HK-2 (cell line): ENCODE measurements at regions not wholly inside any gene's neighbourhood (a gene's known extent, or its start where the extent isn't known, plus 50 kb on each side); places are given as distances from the start of the nearest gene placed in this dataset.
"Not testable (repeated sequence)": the region's sequence is repeated elsewhere in the genome, so short reads cannot be mapped to it uniquely, and the experiment has no call there.

ENCODE experiments used
- DNase-seq: peaks from one replicate; pipeline ENCODE4 v3.0.0-alpha.2; 2018; ENCODE audit not compliant: unreplicated experiment

DNA sequence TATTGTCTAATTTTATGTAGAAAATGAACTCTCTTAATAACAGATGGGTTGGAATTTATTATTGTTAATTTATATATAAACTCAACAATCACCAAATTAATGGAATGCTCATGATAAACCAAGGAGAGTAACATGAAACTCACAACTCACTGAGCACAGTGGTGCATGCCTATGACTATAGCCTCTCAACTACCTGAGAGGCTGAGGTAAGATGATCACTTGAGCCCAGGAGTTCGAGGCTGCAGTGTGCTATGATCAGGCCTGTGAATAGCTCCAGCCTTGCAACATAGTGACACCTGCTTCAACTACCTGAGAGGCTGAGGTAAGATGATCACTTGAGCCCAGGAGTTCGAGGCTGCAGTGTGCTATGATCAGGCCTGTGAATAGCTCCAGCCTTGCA, 848.6 kb downstream of the DIPK2A start:
- DNase-seq: not testable (repeated sequence)

DNA sequence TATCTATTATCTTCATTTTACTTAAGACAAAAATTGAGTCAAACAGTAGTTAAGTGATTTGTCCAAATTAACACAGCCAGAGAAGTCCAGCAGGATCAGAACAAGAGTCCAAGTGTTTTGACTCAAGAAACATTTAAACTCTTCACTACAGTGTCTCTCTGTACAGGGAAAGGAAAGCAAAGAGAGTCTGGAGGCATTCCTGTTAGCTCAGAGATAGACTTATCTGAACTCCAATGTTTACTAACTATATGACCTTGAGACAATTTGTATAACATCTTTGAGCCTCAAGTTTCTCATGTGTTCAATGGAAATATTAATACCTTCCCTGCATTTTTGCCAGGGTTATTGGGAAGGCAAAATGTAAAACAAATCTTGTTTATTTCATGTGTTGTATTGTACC, 849.1 kb downstream of the DIPK2A start:
- no peak for DNase-seq

DNA sequence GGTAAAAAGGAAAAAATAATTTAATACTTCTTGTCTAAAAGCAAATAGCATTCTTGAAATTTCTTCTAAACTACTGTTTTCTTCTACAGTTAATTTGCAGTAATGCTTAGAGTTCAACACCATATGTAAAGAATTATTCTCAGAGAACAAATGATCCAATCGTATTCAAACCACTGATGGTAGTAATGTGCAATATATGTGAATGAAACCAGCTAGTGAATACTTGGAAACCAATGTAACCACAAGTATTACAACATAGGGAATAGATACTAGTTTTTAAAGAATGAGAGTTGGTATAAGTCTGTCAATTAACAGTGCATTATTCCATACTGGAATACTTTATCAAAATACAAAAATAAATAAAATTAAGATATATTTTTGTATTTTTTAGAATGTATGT, 850.0 kb downstream of the DIPK2A start:
- DNase-seq: no peak

DNA sequence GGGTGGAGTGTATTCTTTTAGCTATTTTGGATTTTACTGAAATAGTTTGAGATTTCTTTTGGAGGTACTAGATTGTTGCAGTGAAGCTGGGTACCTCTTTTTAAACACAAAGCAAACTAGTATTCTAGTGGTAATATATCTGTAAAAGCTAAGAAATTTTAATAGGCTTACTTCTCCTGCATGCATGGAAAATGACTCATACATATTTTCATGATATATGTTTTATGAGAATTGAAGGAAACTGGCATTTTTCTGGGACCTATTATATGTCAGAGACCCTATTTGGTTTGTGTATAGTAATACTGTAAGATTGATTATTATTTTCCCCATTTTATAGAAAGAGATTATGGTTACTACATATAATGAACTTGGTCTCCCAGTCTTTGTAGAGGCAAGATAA, 851.0 kb downstream of the DIPK2A start:
- DNase-seq: no peak

DNA sequence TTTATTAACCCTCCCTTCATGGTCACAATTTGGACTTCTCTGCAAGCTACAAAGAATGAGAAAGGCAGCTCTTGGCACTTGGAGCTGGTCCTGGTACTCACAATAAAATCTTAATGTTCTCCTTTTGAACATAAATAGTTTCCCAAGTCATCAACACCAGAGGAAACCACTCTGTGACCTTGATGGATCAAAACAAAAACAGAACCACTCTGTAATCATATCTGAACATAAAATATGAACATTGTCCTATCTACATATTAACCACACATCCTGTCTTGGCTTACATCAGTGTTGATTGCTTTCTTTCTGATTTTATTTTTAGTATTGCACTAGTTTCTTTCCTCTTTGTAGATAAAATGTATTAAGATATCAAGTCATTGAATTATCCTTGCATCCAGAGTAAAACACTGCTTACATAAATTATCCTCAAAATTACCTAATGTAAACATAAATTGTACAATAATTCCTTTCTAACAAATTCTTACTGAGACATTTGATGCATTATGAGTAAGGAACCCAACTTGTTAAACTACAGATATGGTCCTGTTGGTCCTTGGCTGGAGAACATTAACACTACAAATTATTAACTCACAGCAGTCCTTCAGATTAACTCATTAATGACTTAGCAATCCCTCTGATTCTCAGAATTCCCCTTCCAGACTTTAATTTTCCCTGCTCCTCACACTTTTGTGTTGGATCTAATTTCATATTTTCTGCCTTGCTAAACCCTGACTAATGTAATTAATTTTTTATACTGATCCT, 860.5 kb downstream of the DIPK2A start:
- no peak for DNase-seq

DNA sequence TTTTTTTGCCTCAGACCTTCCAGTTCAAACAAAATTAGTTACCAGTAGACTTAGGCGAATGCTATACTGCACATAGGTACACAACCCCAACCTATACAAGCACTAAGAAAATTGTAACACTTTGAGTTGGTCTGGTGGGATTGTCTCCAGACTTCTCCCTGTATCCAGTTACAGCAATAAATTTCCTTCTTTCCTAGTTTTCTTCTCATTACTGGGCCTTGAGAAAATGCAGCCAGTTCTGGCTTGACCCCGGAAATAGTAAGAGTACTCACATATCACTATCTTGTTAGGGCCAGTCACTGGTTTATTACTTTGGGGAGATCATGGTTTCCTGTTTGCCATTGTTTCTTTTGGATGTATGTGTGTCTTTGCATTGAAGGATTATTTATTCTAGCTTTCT, 868.4 kb downstream of the DIPK2A start:
- DNase-seq: no peak

DNA sequence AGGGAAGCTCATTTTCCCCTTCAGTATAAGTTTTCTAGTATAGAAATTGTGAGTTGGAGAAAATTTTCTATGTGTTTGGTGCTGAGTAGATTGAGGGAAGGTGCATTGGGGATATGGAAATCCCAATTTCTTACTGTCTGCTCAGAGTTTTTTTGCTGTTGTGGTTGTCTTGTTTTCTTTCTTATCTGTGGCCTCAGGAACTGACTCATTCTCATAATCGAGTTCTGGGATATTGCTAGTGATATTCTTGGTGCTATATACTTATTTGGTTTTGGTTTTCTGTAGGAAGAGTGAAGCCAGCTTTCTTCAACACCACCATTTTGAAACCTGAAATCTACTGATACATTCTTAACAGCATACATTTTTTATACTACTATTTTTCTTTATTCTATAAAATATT, 869.2 kb downstream of the DIPK2A start:
- DNase-seq: no peak

DNA sequence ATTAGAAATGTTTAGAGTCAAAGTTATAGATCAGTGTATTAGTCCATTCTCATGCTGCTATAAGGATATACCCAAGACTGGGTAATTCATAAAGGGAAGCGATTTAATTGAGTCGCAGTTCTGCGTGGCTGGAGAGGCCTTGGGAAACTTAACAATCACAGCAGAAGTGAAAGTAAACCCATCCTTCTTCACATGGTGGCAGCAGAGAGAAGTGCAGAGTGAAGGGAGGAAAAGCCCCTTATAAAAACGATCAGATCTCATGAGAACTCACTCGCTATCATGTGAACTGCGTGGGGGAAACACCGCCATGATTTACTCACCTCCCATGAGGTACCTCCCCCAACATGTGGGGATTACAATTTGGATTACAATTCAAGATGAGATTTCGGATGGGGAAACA, 871.5 kb downstream of the DIPK2A start:
- DNase-seq: no peak

DNA sequence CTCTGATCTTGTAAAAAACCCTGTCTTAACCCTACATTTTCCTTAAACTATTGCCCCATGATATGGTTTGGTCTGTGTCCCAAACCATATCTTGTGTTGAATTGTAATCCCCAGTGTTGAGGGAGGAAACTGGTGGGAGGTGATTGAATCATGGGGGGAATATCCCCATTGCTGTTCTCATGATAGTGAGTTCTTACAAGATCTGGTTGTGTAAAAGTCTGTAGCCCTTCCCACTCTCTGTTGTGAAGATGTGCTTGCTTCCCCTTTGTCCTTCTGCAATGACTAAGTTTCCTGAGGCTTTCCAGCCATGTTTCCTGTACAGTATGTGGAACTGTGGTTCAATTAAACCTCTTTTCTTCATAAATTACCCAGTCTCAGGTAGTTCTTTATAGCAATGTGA, 881.4 kb downstream of the DIPK2A start:
- DNase-seq: no peak

DNA sequence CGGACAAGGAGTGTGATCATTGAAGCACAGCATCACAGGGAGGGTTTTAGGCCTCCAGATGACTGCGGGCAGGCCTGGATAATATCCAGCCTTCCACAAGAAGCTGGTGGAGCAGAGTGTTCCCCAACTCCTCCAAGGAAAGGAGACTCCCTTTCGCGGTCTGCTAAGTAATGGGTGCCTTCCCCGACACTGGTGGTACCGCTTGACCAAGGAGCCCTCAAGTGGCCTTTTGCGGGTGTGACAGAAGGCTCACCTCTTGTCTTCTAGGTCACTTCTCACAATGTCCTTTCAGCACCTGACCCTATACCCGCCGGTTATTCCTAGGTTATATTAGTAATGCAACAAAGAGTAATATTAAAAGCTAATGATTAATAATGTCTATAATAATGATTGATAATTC, 882.4 kb downstream of the DIPK2A start:
- DNase-seq: not testable (repeated sequence)

DNA sequence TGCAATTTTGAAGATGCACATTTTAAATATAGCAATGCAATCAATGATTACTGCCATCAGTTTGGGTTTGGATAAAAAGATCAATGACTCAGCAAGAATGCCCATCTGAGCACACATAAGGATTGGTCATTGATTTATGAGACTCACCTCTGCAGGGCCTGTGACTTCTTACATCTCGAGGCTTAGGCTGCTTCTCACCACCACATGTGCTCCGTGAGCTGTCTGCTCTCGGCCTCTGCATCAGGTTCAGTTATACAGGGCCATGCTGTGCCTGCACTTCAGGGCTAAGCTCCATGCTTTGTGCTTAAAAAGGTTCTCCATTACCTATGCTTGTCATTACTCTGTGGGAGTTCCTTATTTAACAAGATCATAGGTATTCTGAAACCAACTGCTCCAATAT, 887.5 kb downstream of the DIPK2A start:
- no peak for DNase-seq

DNA sequence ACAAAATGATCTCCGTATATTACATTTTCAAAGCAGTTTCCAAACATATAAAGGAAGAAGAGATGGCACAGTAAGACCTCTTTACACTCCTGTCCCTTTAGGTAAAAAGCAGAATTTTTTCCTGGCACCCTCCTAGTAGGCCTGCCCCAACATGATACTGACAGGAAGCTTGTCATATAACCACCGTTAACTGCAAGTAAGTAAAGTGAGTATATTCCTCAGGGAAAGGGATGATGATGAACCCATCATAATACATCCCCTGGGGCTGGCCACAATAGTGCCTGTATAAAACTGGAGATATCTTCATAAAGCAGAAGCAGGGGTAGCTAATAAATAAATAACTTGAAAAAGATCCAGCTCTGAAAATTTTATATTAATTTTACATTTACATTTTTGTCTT, 893.0 kb downstream of the DIPK2A start:
- no peak for DNase-seq

DNA sequence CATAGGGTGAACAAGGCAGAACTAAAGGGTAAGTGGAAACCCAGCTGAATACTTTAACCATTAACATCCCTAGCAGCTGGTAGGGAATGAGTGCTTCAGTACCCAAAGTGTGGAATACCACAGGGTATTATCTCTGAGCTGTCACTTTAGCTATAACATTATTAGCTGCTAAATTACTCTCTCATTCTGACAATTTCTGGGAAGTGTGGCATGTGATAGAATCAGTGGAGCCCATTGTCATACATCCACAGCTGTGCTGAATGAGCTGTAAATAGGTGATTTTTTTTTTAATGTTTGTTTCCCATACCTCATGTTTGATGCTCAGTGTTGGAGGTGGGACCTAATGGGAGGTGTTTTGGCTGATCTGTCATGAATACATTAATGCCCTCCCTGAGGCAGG, 894.3 kb downstream of the DIPK2A start:
- no peak for DNase-seq

DNA sequence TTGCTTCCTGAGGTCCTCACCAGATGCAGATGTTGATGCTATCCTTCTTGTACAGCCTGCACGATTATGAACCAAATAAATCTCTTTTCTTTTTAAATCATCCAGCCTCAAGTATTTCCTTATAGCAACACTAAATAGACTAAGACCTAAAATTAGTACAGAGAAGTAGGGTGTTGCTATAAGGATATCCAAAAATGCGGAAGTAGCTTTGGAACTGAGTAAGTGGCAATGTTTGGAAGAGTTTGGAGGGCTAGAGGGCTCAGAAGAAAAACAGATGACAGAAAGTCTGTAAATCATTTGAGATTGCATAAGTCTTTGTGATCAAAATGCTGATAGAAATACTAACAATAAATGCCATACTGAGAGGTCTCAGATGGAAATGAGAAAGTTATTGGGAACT, 894.9 kb downstream of the DIPK2A start:
- DNase-seq: no peak

DNA sequence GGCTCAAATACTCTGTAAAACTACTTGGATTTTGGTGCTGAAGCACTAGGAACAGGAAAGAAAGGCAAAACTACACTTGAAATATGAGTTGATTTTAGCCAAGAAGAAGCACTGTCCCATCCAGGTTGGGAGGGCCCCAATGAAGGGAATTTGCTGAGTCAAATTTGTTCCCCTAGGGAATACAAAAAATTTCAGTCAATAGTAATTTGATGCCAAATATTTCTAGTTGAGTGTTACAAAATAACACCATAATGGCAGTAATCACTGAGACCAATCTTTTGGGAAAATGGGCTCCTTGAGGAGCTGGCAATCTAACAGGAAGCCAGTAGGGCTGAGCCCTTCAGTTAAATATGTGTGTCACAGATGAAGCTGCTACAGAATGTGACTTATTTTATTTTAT, 896.9 kb downstream of the DIPK2A start:
- no peak for DNase-seq

DNA sequence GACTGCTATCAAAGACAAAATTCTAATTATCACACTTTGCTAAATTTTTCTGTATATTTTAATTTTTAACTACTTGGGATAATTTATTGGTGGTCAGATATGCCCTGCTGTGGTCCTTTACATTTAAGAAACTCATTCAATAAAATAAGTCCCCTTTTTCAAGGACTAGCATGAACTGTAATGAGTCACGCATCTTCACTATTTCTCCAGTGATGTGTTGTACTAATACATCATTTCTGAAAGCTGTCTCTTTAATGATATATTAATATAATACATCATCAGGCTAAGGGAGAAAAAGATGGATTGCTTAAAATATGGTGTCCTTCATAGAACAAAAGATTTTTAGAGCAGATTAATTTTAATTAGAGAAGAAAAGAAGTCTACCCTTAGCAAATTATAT, 901.4 kb downstream of the DIPK2A start:
- no peak for DNase-seq

DNA sequence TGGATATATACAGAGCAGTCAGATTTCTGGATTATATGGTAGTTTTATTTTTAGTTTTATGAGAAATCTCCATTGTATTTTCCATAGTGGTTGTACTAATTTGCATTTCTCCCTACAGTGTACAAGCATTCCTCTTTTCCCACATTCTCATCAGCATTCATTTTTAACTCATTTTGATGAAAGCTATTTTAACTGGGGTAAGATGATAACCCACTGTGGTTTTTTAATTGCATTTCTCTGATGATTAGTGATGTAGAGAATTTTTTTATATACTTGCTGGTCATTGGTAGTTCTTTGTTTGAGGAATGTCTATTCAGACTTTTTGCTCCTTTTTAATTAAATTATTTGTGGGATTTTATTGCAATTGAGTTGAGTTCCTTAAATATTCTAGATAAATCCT, 903.6 kb downstream of the DIPK2A start:
- no peak for DNase-seq

DNA sequence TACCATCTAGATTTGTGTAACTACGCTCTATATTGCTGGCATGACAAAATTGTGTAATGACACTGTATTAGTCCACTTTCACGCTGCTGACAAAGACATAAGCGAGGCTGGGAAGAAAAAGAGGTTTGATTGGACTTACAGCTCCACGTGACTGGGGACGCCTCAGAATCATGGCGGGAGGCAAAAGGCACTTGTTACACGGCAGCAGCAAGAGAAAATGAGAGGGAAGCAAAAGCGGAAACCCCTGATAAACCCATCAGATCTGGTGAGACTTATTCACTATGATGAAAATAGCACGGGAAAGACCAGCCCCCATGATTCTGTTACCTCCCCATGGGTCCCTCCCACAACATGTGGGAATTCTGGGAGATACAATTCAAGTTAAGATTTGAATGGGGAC, 905.7 kb downstream of the DIPK2A start:
- no peak for DNase-seq

DNA sequence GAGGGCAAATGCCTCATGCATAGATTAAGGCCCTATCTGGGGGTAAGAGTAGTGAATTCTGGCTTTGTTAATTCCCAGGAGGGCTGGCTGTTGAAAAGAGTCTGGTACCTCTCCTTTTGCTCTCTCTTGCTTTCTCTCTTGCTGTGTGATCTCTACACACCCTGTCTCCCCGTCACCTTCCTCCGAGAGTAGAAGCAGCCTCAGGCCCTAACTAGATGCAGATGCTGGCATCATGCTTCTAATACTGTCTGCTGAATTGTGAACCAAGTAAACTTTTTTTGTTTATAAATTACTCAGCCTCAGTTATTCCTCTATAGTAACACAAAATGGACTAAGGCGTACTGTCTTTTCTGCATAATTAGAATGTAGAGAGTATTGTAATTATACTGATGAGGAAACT, 908.1 kb downstream of the DIPK2A start:
- DNase-seq: no peak

DNA sequence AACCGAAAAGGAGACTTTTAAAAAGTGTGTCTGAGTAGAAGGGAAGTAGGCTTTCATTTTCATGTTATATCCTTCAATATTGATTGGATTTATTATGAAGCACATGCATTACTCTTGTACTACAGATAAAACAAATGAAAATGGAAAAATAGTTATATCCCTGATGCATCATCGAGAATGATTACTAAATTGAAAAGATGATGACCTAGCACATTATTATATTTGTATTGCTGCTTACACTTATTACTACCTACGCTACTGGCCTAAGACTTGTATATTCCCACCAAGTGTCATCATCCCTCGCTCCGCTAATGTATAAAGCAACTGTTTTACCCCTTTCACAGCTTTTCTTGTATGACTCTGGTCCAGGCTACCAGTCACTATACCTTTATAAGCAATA, 922.4 kb downstream of the DIPK2A start:
- DNase-seq: no peak

DNA sequence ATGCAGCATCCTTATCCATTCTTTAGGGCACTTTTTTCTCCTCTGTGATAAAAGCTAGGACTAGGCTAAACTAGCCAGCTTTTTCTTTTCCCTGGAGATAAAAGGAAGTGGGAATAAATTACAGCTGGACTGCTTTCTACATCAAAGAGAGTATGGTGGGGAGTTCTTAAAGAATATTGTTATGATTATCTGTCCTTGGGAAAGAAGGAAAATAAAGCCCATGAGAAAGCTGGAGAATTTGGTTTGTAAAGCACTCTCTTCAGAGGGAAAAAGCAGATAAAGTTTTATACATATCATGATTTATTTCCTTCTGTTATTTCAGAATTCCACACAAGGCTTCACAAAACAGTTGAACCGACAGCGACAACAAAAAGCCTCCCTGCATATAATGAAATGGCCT, 923.0 kb downstream of the DIPK2A start:
- DNase-seq: no peak

DNA sequence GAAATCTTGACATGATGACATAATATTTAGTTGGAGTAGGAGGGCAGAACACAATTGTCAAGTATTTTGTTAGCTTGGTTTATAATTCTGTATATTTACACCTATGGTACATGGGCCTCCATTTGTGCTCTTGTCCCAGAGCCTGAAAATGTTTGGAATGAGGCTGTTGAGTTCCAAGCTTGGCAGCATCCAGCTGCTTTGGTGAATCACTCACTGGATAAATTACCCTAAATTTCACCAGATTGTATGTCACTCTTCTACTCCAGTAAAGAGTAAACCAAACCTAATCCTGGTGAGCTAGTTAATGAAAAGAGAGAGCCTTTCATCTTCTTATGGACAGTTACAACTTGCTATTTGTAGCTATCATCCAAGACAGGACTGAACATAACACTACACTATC, 928.7 kb downstream of the DIPK2A start:
- DNase-seq: no peak

DNA sequence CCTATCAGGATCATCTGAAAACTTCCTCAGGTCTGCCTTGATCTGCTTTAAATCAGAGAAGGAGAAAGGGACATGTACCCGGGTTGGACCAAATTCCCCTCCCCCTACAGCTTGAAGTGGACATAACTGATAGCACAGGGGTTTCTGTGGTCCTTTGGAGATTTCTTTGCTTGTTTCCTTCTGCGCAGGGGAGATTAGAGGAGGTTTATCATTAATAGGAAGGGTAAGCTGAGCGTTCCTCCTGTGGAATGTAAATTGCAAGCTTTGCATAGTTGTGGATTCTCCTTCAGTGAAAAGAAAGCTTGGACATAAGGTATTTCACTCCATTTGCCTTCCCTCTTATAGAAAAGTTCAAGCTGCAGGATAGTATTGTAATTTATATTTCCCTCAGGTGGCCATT, 936.0 kb downstream of the DIPK2A start:
- peak; percentile 27 for DNase-seq

DNA sequence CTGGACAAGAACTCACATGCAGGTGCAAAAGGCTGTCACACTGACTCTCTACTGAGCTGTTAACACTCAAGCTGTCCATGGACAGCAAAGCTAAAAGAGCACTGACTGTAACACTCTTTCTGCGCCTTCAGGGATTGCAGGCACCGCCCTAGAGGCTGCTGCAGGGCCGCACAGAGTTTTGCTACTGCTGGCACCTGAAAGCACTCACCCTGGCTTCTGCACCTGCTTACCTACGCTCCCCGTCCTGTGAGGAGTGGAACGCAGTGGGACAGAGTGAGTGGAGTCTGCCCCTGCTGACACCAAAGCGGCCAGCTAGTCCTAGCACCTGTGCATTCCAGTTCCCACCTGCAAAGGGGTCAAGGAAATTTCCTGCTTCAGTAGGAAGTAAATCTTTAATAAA, 941.3 kb downstream of the DIPK2A start:
- DNase-seq: no peak
